ENCODE measurements at regions not wholly inside any gene's neighbourhood (a gene's known extent, or its start where the extent isn't known, plus 50 kb on each side); places are given as distances from the start of the nearest gene placed in this dataset.

- no peaks in the 10 kb centered on the region for H3K36me3 ChIP-seq
- no peaks in the 10 kb centered on the region for H3K27me3 ChIP-seq
- no peak overlapping the region for H3K4me3 ChIP-seq
- no peak overlapping the region for H3K27ac ChIP-seq
- no peaks in the 10 kb centered on the region for H3K9me3 ChIP-seq
- intact Hi-C loops (cut with DNase I) = no loop called here
- no peak for DNase-seq
- peaks cover 0 to 16% (median 10%) of the 10 kb centered on the region in 4 donors for H3K4me1 ChIP-seq
- TF ChIP-seq CTCF (IDR thresholded peaks at IDR 0.05) (no peak), EP300 (IDR thresholded peaks at IDR 0.05) (no peak), POLR2AphosphoS5 (IDR thresholded peaks at IDR 0.05) (no peak), POLR2A (IDR thresholded peaks at IDR 0.05) (no peak)
- 71 to 79% methylated on average over 1 of the region's 1 CpG for WGBS, 2 donors
Measured at GRCh38 chr13:55402870-55403269, 1737.8 kb upstream of the PRR20A start.

- intact Hi-C loops (cut with DNase I) = no loop called here
Measured at GRCh38 chr13:55403887-55404487, 1736.7 kb upstream of the PRR20A start.

GRCh38 chr13:55410398-55411330 is 1730.1 kb upstream of the PRR20A start:
- H3K27me3 ChIP-seq = no peaks in the 10 kb centered on the region
- TF ChIP-seq POLR2A (IDR thresholded peaks at IDR 0.05) (no peak), CTCF (IDR thresholded peaks at IDR 0.05) (no peak), POLR2AphosphoS5 (IDR thresholded peaks at IDR 0.05) (no peak), EP300 (IDR thresholded peaks at IDR 0.05) (no peak)
- WGBS, 2 donors = 50 to 51% methylated on average over 8 of the region's 8 CpGs
- H3K4me3 ChIP-seq = no peak overlapping the region
- no peaks in the 10 kb centered on the region for H3K36me3 ChIP-seq
- no peaks in the 10 kb centered on the region for H3K4me1 ChIP-seq
- H3K9me3 ChIP-seq = no peaks in the 10 kb centered on the region
- intact Hi-C loops (cut with DNase I) = no loop called here
- DNase-seq = no peak
- H3K27ac ChIP-seq = no peak overlapping the region

More at GRCh38 chr13:55403887-55404487, 1736.7 kb upstream of the PRR20A start:
- Histone ChIP-seq H3K4me1 (peaks cover 0 to 16% (median 10%) of the 10 kb centered on the region in 4 donors), H3K27ac (peak overlapping the region in 1 of 4 donors; percentile 12), H3K27me3 (no peaks in the 10 kb centered on the region), H3K9me3 (no peaks in the 10 kb centered on the region), H3K36me3 (no peaks in the 10 kb centered on the region), H3K4me3 (no peak overlapping the region)
- TF ChIP-seq CTCF (IDR thresholded peaks at IDR 0.05) (no peak), EP300 (IDR thresholded peaks at IDR 0.05) (no peak), POLR2AphosphoS5 (IDR thresholded peaks at IDR 0.05) (peak; percentile 25 to 86 (median 68))
- no peak for DNase-seq

- Histone ChIP-seq H3K27ac (no peak overlapping the region), H3K4me1 (no peaks in the 10 kb centered on the region), H3K9me3 (no peaks in the 10 kb centered on the region), H3K4me3 (no peak overlapping the region), H3K36me3 (no peaks in the 10 kb centered on the region), H3K27me3 (no peaks in the 10 kb centered on the region)
- no peak for DNase-seq
- WGBS, 2 donors = 61 to 65% methylated on average over 2 of the region's 2 CpGs
- intact Hi-C loops (cut with DNase I) = no loop called here
- TF ChIP-seq POLR2AphosphoS5 (IDR thresholded peaks at IDR 0.05) (no peak), EP300 (IDR thresholded peaks at IDR 0.05) (no peak), POLR2A (IDR thresholded peaks at IDR 0.05) (no peak), CTCF (IDR thresholded peaks at IDR 0.05) (no peak)
Measured at GRCh38 chr13:55418095-55418494, 1722.6 kb upstream of the PRR20A start.

All from sigmoid colon (tissue), 6 donors.